ENCODE measurements at regions not wholly inside any gene's neighbourhood (a gene's known extent, or its start where the extent isn't known, plus 50 kb on each side); places are given as distances from the start of the nearest gene placed in this dataset.

DNA sequence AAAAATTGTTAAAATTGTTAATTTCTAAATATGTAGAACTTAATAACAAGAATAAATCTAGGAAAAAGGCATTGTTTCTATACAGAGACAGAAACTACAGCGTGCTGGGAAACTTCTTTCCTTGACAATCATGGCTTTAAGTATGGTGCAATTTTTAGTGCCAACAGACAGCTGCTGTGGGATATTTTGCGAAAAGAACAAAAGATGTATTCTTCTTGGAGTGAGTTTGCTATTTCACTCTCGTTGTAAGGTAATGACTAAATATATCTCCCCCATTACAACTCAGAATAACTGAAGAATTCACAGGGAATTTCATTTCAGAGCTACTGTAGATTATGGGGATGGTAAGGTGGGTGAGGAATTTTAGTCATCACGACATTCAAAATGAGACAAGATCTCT, 2055.0 kb upstream of the ACO1 start:
- POLR2A ChIA-PET, result no interaction called here
- no peak for DNase-seq
- CTCF ChIA-PET, result no interaction called here
- H3K4me1 ChIP-seq, result no peaks in the 10 kb centered on the region
- H3K36me3 Mint-ChIP-seq (ENCODE audit: insufficient read depth, unreplicated experiment), result no peaks in the 10 kb centered on the region
- H3K9me3 ChIP-seq, result no peaks in the 10 kb centered on the region
- no peaks in the 10 kb centered on the region for H3K9me3 Mint-ChIP-seq (ENCODE audit: unreplicated experiment)
- no peak overlapping the region for H3K4me3 Mint-ChIP-seq (ENCODE audit: unreplicated experiment)
- H3K27me3 ChIP-seq (replicated peaks; ENCODE audit: control insufficient read depth, insufficient read depth, low read length), result no peaks in the 10 kb centered on the region
- H3K27me3 Mint-ChIP-seq (ENCODE audit: insufficient read depth, unreplicated experiment), result no peaks in the 10 kb centered on the region
- intact Hi-C loops (cut with micrococcal nuclease; ENCODE audit: unreplicated experiment), result no loop called here
- no peaks in the 10 kb centered on the region for H3K36me3 ChIP-seq (ENCODE audit: control insufficient read depth, insufficient read depth, low read length)
- H3K4me1 Mint-ChIP-seq (ENCODE audit: low read depth, unreplicated experiment), result no peaks in the 10 kb centered on the region
- no peak overlapping the region for H3K27ac Mint-ChIP-seq (ENCODE audit: unreplicated experiment)
- BruUV-seq (replicated peaks), result no TSS peak
- TF ChIP-seq, protein P1, sequence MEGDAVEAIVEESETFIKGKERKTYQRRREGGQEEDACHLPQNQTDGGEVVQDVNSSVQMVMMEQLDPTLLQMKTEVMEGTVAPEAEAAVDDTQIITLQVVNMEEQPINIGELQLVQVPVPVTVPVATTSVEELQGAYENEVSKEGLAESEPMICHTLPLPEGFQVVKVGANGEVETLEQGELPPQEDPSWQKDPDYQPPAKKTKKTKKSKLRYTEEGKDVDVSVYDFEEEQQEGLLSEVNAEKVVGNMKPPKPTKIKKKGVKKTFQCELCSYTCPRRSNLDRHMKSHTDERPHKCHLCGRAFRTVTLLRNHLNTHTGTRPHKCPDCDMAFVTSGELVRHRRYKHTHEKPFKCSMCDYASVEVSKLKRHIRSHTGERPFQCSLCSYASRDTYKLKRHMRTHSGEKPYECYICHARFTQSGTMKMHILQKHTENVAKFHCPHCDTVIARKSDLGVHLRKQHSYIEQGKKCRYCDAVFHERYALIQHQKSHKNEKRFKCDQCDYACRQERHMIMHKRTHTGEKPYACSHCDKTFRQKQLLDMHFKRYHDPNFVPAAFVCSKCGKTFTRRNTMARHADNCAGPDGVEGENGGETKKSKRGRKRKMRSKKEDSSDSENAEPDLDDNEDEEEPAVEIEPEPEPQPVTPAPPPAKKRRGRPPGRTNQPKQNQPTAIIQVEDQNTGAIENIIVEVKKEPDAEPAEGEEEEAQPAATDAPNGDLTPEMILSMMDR (IDR thresholded peaks at IDR 0.05; ENCODE audit: insufficient read depth in 1 of 2, low read depth in 1 of 2, low read length in 1 of 2, severe bottlenecking in 1 of 2, unreplicated experiment in 1 of 2), result no peak
- H3K4me3 ChIP-seq (ENCODE audit: low read depth, low read length), result no peak overlapping the region

DNA sequence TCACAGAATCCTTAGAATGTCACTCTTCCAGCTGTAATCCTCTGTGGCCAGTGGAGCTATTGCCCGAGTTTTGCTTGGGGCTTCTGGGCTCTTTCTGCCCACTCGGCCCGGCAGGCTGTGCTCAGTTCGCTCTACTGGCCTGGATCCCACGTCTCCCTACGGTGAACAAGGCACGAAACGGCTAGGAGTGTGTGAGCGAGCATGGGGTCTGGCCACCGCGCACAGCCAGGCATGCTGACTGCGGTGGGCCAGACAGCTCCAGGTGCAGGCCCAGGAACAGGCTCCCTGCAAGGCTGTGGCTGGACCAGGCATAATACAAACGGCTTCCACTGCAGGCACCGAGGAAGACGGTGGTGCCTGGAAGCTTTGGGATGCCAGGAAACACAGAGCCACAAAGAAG, 2035.5 kb upstream of the ACO1 start:
- Histone ChIP-seq H3K9me3 (no peaks in the 10 kb centered on the region), H3K4me3 (ENCODE audit: low read depth, low read length) (no peak overlapping the region), H3K27me3 (replicated peaks; ENCODE audit: control insufficient read depth, insufficient read depth, low read length) (no peaks in the 10 kb centered on the region), H3K36me3 (ENCODE audit: control insufficient read depth, insufficient read depth, low read length) (no peaks in the 10 kb centered on the region), H3K4me1 (no peaks in the 10 kb centered on the region)
- ChIA-PET POLR2A (no interaction called here), CTCF (no interaction called here)
- no peaks in the 10 kb centered on the region for H3K4me1 Mint-ChIP-seq (ENCODE audit: low read depth, unreplicated experiment)
- TF ChIP-seq, protein P1 (IDR thresholded peaks at IDR 0.05; ENCODE audit: insufficient read depth in 1 of 2, low read depth in 1 of 2, low read length in 1 of 2, severe bottlenecking in 1 of 2, unreplicated experiment in 1 of 2), result no peak
- intact Hi-C loops (cut with micrococcal nuclease; ENCODE audit: unreplicated experiment), result no loop called here
- H3K27me3 Mint-ChIP-seq (ENCODE audit: insufficient read depth, unreplicated experiment), result no peaks in the 10 kb centered on the region
- peaks cover 6% of the 10 kb centered on the region for H3K9me3 Mint-ChIP-seq (ENCODE audit: unreplicated experiment)
- no peak for DNase-seq
- H3K36me3 Mint-ChIP-seq (ENCODE audit: insufficient read depth, unreplicated experiment), result no peaks in the 10 kb centered on the region
- no TSS peak for BruUV-seq (replicated peaks)
- H3K4me3 Mint-ChIP-seq (ENCODE audit: unreplicated experiment), result no peak overlapping the region
- no peak overlapping the region for H3K27ac Mint-ChIP-seq (ENCODE audit: unreplicated experiment)

DNA sequence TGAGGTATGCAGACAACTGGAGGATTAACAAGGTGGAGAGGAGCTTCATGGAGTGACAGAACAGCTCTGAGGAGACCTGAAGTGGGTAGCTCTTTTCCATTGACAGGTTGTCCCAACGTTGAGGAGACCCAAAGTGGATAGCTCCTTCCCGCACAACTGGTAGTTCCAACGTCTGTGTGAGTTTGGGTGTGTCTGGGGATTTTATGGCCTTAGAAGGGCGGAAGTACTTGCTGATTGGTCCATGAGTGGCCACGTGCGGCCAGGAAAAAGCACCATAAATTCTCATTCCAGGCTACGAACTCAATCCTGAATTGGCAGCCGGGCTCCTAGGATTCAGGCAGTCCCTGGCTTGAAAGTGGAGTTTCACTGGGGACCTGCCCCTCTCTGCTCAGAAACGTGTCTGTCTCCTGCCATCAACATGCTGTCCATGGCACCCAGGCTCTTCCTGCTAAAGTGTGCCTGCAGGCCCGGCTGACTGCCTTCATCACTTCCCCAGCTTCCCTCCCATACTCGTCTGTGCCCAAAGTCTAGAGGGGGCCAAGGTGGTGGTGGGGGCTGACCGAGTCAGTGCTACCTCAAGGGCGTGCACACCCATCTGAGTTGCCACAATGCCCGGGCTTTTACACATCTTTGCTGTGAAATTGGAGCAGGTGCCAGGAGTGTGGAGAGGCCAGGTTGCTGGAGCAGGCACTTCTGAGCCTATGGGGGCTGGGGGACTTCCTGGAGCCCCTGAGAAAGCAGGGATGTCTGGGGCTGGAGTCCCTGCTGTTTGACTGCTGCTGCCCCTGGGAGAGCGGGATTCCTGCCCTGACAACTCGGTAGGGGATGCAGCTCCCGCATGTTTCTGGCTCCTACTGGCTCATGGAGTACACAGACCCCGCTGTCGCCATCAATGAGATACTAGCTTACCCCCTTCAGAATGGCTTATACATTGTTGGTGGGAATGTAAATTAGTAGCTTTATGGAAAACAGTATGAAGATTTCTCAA, 2034.6 kb upstream of the ACO1 start:
- H3K36me3 Mint-ChIP-seq (ENCODE audit: insufficient read depth, unreplicated experiment), result no peaks in the 10 kb centered on the region
- Histone ChIP-seq H3K9me3 (no peaks in the 10 kb centered on the region), H3K27me3 (replicated peaks; ENCODE audit: control insufficient read depth, insufficient read depth, low read length) (no peaks in the 10 kb centered on the region), H3K4me1 (no peaks in the 10 kb centered on the region), H3K4me3 (ENCODE audit: low read depth, low read length) (no peak overlapping the region), H3K36me3 (ENCODE audit: control insufficient read depth, insufficient read depth, low read length) (no peaks in the 10 kb centered on the region)
- H3K9me3 Mint-ChIP-seq (ENCODE audit: unreplicated experiment), result peaks cover 6% of the 10 kb centered on the region
- TF ChIP-seq, protein P1 (IDR thresholded peaks at IDR 0.05; ENCODE audit: insufficient read depth in 1 of 2, low read depth in 1 of 2, low read length in 1 of 2, severe bottlenecking in 1 of 2, unreplicated experiment in 1 of 2), result no peak
- POLR2A ChIA-PET, result no interaction called here
- no peak for DNase-seq
- BruUV-seq (replicated peaks), result no TSS peak
- CTCF ChIA-PET, result no interaction called here
- H3K27ac Mint-ChIP-seq (ENCODE audit: unreplicated experiment), result no peak overlapping the region
- no peak overlapping the region for H3K4me3 Mint-ChIP-seq (ENCODE audit: unreplicated experiment)
- H3K27me3 Mint-ChIP-seq (ENCODE audit: insufficient read depth, unreplicated experiment), result no peaks in the 10 kb centered on the region
- intact Hi-C loops (cut with micrococcal nuclease; ENCODE audit: unreplicated experiment), result no loop called here
- H3K4me1 Mint-ChIP-seq (ENCODE audit: low read depth, unreplicated experiment), result no peaks in the 10 kb centered on the region
